HG02885 (cell line): ENCODE measurements at regions not wholly inside any gene's neighbourhood (a gene's known extent, or its start where the extent isn't known, plus 50 kb on each side); places are given as distances from the start of the nearest gene placed in this dataset.

Experiments
- ATAC-seq: cut with Tn5 transposase; IDR thresholded peaks from one replicate; pipeline ENCODE4 v1.9.1; 2021; ENCODE audit warnings: mild to moderate bottlenecking; ENCODE audit not compliant: unreplicated experiment, poor library complexity

DNA sequence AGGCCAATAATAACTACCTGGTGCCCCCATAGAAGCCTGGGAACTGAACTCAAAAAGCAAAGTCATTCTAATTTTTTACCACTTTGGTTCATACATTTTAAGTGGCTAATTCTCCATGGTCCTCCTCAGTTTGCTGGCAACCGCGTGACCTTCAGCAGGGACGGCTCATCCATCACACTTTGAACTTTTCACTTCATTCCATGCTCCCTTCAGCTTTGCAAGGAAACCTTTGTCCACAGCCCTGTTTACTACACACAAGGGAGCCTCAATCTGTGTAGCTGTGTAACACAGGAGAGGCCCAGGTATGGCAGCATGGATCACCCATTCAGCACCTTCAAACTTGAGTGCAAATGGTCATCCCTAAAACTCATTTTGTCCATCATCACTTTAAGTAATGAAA lies 552.4 kb downstream of the IRX1 start:
- ATAC-seq, result no peak

DNA sequence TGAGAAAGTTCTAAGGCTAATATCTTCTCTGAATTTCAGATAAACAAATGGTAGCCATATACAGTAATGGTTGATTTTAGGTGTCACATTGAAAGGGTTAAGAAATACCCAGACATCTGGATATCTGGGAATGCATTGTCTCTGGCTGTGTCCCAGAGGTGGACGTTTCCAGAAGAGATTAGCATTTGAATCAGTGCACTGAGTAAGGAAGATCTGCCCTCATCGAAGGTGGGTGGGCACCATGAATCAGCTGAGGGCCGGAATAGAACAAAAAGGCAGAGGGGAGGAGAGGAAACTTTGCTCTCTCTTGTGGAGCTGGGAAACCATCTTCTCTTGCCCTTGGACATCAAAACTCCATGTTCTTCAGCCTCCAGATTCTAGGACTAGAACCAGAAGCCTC lies 554.4 kb downstream of the IRX1 start:
- no peak for ATAC-seq

DNA sequence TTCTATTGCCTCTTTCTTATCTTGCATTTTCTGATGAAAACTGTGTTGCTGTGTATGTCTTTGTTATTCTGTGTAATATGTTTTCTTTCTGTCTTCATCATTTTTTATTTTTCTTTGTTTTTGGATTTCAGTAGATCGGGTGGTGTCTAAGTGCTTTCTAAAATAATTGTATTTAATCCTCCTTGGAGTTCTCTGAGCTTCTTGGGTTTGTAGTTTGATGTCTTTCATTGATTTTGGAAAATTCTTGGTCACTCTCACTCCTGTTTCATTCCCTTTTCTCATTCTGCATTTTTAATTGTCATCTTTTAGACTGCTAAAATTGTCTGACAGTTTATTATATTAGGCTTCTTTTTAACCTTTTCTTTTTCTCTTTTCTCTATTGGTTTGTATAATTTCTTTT lies 560.5 kb downstream of the IRX1 start:
- ATAC-seq, result no peak

DNA sequence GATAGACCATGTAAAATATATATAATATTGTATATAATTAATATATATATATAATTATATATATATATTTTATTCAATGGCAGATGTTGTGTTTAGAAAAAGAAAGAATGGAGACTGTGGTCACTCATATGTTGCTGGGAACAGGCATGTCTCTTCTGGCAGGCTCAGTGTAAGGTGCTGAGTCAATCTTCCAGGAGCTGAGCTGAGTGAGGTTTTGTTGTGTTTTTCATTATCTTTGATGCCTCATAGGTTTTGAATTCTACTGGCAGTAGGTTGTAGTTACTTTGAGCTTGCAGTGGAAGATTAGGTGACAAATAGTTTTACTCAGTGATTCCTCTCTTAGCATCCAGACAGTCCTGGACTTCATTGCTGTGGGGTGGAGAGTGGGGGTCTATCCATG lies 561.3 kb downstream of the IRX1 start:
- ATAC-seq, result no peak

DNA sequence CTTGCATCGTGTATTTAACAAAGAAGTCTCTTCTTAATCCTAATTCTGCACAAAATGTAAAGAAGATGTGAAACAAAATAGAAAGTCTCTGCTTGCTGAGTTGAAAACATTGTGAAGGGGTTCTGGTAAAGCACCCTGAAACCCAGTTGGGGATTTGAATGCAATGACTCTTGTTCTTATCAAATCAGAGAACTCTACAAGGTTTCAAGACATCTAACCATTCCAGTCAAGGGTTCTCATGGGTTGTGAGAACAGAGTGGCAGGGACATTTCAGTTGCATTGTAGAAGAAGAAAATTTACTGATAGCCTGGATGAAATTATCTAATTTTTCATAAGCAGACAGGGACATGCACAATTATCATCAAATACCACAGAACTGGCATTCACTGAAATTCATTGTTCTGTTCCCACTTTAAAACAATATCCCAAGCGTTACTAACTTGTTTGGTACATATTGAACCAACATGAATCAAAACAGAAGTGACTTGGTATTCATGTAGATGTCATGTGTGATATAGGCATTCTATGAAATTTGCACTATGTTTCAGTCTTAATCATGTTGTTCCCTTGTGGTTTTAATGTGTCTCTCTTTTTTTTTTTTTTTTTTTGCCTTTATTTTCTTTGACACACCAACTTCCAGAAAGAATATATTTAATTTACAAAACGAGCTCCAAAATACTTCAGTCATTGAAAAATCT lies 563.3 kb downstream of the IRX1 start:
- no peak for ATAC-seq

DNA sequence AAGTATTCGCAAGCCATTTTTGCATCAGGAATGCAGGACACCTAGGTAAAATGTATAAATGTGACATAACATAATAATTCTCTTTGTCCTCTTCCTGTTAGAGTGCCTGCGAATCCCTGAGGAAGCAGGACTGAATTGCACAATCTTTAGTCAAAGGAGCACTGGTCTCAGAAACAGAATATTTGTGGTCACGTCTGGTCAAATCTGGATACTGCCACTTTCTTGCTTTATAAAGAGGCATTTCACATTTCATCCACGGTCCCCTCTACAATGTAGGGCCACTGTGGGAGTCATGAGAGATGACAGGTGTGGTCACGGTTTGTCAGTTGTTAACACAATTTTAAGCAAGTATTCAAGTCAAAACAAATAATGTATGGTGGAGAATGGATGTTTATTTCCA lies 564.0 kb downstream of the IRX1 start:
- ATAC-seq, result no peak

DNA sequence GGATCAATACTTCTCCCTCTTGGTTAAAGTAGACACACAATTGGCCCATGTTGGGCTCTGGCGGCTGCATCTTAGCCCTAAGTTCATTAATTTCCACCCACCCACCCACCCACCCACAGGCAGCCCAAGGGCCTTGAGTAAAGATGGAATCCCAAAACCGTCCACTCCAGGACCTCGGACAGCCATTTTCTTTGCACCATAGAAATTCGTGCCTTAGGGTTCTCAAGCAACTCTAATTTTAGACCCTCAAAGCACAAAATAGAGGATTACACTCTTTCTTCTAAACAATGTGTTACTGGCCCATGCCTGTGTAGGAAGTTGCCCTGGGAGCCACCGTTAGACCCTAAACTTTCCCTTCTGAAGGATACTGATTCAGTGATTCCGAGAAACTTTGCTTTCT lies 568.5 kb downstream of the IRX1 start:
- no peak for ATAC-seq

DNA sequence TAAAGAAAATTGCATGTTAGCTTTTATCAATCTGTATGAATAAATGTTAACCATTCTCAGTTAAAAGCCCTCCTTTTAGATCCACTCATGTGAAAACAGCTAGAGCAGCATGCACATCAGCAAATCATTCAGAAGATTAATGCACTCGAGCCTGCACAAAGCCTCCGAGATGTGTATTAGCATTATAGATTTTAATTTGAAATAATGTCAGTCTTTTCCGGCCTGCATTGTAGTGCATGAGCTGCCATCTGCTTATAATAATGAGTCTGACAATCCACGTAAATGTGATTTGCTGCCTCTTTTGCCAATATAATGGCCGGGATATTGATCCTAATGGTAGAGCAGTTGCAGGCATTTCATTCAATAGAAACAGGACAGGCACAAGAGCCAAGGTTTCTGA lies 585.1 kb downstream of the IRX1 start:
- ATAC-seq, result no peak

DNA sequence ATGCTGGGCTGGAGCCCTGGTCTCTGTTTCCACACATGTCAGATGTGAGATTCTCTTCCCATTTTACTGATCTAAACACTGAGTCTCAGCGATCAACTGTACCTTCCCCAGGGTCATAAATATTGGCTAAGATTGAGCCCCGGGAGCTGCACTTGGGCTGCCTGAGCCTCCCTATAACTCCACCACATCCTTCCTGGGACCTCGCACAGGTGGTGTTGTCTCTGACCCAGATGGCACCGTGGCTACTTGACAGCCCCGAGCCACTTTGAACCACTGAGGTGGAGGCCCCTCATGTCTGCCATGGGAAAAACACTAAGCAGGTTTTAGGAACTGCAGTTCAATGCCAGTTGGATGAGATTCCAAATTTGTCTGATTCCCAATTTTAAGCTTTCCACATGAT lies 586.5 kb downstream of the IRX1 start:
- ATAC-seq, result no peak

DNA sequence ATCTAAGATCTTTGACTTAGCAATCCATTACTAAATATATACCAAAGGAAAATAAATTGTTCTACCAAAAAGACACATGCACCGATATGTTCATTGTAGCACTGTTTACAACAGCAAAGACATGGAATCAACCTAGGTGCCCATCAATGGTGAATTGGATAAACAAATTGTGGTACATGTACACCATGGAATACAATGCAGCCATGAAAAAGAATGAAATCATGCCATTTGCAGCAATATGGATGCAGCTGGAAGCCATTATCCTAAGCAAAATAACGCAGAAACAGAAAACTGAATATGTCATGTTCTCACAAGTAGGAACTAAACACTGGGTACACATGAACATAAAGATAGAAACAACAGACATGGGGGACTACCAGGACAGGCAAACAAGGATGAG lies 589.5 kb downstream of the IRX1 start:
- no peak for ATAC-seq

DNA sequence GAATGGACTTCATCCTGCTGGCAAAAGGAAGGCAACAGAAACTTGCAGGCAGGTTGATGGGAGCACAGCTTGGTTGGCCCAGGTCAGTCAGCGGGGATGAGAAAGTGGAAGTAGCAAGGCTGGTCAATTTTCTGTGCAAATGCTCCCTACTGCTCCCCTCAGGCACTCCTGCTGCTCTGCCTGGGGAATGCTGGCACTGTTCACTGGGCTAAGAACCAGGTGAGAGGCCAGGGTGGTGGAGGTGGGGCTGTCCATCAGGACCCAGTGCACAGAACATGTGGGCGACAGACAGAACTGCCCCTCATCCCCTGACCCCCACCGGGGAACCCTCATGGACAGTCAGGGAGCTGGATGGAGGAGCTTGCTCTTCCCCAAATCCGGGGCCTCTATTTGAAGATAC lies 593.1 kb downstream of the IRX1 start:
- no peak for ATAC-seq

DNA sequence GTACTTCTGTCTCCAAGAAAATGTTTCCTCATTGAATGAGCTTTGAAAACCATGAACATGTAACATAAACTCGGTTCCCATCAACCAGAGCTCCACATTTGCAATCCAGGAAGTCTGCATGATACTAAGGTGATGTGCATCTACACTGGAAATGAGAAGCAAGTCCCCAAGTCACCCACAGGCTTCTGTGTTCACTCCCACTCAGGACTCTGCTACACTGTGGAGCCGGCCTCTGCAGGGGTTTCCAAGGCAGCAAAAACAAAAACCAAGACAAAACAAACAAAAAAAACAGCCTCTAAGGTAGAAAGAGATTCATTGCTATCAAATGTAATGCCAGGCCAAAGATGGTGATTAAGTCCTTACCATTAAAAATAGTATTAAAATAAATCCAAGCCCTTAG lies 593.7 kb downstream of the IRX1 start:
- no peak for ATAC-seq

DNA sequence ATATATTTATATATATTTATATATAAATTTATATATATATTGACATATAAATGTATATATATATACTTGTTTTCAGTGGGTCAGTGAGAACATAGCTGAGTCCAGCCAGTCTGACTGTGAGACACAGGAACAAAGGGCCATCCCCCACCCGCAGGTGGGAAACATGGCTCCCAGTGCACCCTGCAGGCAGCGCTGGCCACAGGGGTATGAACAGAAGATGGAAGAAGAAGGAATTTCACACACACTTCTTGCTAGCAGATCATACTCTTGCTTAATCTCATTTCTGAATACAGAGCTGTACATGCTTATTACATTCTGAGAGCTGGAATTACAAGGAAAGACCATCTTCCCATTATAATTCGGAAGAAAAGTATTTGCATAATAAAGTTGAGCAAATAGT lies 595.4 kb downstream of the IRX1 start:
- no peak for ATAC-seq

DNA sequence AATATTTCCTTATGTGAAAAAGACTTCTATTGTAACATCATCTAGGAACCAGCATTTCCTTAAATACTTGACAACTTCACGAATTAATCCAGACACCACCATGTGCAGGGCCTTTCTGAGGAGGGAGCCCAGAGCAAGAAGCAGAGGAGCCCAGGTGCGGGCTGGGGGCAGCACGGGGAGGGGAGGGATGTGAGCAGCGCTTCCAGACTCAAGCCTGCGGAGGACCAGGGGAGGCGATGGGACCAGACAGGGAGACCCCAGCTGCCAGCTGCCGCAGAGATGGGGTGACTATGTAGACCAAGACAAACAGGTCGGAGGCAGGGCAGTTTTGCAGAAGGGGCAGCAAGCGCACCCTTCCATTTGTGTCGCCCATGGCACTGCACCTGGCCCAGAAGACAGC lies 596.1 kb downstream of the IRX1 start:
- ATAC-seq, result no peak

DNA sequence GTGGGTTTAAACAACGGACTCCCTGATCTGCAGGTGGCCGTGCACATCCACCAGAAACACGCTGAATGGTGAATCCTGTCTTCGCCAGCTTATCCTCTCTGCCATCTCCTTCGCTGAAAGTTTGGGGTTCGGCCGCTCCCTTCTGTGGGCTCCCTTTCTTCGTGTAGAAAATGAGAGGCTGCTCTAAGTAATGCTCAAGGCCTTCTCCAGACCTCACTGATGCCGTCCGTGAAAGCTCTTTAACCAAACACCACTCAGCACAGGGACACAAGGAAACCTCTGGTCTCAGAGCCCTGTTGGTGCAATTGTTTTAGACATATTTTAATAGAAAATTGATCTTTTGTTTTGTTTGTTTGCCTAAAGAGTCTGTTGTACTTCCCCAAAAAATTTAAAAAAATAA lies 596.5 kb downstream of the IRX1 start:
- ATAC-seq, result no peak

DNA sequence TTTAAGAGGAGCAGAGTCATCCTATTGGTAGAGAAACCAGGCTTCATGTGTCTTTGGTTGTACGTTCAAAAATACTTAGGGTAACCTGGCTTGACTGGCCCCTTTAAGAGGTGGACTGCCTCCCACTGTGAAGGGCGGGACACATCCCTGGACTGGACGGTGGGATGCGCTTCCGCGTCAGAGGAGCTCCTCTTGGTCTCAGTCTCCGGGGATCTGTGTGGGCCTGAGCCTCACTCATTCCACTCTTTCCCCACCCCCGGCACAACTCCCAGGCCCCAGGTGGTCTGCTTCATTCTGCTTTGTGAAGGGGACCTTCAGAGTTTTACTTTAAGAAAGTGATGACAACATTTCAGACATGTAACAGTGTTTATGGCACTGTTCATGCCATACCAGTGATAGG lies 601.1 kb downstream of the IRX1 start:
- ATAC-seq, result no peak

DNA sequence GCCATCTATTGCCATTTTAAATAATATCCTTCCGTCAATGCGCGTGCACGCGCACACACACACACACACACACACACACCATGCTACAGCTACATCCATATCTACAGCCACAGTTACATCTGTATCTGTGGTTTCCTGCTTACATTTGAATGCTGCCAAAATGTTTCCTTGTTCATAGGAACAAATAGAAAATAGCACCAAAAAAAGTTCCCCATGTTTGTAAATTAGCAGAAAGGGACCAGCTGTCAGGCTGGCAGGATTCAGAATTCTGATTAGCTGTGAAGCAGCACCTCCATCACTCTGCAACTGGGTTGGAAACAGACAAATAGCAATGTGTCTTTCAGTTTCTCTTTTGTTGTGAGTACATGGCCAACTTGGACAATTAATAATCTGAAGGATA lies 601.5 kb downstream of the IRX1 start:
- no peak for ATAC-seq

DNA sequence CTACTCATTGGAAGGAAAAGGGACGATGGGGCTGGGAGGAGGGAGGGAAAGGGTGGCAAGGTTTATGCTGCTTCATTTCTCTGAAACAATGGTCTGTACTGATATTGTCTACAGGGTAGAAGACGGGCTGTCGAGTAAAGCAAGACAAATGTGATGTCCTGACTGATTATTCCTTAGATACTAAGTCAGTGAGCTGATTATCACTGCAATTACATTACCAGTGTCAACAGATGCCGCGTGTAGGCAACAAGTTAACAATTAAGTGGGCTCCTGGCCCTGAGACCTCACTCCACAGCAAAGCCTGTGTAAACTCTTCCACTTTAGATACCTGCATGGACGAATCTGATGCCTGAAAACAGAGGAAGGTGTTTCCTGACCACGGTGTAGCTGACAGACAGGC lies 602.8 kb downstream of the IRX1 start:
- ATAC-seq, result no peak

DNA sequence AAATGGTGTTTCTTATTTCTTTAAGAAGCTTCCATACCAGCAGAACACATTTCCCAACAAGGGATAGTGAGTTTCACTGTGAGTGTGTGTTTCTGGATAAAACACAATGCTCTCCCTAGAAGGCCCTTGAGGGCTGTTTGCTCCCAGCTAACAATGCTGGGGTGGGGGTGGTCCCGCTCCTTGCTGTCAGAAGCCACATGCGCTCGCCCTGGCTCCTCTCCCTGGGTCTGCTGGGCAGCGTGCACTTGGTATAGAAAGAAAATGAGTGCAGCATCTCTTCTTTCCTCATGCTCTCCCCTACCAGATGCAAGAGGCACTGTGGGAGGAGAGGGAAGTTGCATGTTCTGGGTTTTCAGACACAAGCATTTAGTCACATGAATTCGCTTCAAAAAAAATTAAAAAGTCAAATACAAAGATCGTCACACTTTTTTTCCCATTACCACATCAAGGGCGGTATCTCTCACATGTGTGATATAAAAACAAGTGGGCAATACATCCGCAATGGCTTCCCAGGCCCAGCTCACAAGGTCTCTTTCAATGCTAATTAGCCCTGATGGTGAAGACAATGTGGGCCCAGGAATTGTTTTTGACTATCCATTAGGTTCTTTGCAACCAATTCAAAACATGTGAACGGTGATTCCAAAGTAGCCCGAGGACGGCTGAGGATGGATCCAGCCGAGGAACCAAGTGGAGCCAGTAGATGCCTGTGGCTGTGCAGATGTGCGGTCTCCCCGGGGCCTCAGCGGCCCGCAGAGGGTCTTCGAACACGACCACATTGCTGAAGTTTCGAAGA lies 603.6 kb downstream of the IRX1 start:
- no peak for ATAC-seq

DNA sequence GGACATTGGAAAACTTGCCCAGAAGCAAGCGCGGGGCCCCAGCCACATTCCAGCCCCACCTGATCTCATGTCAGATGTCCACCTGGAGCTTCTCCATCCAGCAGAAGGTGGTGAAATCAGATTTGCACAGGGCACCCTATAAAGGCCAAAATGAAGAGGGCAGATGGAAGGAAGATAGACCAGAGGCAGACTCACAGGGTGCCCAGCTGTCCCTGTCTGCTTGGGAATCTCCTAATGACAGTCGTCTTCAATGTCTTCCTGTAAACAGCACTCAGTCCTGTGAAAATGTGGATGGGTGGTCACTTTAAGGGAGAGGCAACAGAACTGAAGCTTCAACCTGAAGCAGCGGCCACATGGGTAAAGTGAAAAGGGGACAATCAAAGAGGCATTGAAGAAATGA lies 607.5 kb downstream of the IRX1 start:
- ATAC-seq, result no peak

DNA sequence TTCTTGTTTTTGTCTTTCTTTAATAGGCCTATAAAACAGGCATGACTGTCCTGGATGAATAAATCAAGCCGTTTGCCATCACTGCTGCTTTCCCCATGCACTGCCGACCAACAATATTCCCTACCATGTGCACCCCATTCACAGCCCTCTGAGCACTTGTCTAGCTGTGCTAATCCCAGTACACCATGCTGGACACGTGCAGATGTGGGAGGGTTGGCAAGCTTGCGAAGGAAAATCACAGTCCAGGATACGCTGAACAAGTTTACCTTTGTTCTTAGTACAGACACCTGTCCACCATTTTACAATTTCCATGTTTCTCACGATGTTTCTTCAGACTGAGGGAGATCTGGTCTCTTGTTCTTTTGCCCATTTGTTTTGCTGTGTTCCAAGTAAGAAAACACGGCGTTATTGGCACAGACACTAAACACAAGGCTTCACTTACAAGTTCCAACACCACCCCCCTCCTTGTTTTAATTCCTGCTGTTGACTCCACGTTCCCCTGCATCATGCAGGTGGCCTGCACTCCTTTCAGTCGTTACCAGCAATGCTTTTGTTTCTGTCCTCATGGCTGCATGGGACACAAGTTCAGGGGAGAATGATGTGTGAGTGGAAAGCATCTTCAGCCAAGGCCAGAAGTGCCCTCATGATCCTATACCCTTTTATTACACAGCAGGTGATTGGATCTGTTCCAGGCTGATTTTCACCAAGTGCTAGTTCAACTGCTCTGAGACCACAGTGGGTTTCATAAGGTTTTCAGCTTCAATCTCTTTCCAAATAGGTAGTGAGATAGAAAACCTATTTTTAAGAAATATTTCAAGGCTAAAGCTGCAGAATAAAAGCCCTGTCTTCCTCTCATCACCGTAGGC lies 608.9 kb downstream of the IRX1 start:
- no peak for ATAC-seq
